ENCODE measurements at regions not wholly inside any gene's neighbourhood (a gene's known extent, or its start where the extent isn't known, plus 50 kb on each side); places are given as distances from the start of the nearest gene placed in this dataset.

DNA sequence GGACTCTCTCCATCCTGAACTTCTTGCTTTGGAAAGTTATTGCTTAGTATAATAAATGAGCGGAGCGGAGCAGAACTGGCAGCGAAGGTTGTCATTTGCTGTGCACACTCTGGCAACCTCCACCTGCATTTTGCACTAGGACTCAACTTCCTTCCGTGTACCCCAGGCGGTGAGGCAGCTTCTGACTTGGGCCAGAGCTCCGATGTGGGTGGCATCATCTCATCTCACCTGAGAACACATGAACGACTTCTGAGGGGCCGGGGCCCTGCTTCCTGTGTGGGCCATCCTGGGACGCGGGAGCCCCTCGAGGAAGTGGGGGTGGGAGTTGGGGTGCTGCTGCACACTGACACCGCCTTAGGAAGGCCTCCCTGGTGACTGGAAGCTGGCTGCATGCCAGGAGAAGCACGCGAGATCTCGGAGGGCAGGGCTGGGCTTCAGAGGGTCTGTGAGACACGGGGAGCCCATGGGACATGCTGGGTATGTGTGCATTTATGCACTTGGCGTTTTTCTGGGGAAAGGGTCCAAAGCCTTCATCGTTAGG is 56.5 kb upstream of the COL5A1 start:
- Histone ChIP-seq H3K4me3 (no peak overlapping the region), H3K36me3 (no peaks in the 10 kb centered on the region), H3K27ac (no peak overlapping the region), H3K9me3 (peaks cover 0 to 17% (median 6%) of the 10 kb centered on the region in 12 donors), H3K27me3 (peaks cover 0 to 10% (median 0%) of the 10 kb centered on the region in 9 donors), H3K4me1 (no peaks in the 10 kb centered on the region)
- DNase-seq (no peak), ATAC-seq (no peak)
- intact Hi-C loops (cut with DNase I): no loop called here
- no peak for TF ChIP-seq POLR2A (IDR thresholded peaks at IDR 0.05)
- TF ChIP-seq, protein P1, sequence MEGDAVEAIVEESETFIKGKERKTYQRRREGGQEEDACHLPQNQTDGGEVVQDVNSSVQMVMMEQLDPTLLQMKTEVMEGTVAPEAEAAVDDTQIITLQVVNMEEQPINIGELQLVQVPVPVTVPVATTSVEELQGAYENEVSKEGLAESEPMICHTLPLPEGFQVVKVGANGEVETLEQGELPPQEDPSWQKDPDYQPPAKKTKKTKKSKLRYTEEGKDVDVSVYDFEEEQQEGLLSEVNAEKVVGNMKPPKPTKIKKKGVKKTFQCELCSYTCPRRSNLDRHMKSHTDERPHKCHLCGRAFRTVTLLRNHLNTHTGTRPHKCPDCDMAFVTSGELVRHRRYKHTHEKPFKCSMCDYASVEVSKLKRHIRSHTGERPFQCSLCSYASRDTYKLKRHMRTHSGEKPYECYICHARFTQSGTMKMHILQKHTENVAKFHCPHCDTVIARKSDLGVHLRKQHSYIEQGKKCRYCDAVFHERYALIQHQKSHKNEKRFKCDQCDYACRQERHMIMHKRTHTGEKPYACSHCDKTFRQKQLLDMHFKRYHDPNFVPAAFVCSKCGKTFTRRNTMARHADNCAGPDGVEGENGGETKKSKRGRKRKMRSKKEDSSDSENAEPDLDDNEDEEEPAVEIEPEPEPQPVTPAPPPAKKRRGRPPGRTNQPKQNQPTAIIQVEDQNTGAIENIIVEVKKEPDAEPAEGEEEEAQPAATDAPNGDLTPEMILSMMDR (IDR thresholded peaks at IDR 0.05): no peak
- 60 to 62% (median 61%) methylated on average over 18 of the region's 18 CpGs for WGBS, 4 donors

DNA sequence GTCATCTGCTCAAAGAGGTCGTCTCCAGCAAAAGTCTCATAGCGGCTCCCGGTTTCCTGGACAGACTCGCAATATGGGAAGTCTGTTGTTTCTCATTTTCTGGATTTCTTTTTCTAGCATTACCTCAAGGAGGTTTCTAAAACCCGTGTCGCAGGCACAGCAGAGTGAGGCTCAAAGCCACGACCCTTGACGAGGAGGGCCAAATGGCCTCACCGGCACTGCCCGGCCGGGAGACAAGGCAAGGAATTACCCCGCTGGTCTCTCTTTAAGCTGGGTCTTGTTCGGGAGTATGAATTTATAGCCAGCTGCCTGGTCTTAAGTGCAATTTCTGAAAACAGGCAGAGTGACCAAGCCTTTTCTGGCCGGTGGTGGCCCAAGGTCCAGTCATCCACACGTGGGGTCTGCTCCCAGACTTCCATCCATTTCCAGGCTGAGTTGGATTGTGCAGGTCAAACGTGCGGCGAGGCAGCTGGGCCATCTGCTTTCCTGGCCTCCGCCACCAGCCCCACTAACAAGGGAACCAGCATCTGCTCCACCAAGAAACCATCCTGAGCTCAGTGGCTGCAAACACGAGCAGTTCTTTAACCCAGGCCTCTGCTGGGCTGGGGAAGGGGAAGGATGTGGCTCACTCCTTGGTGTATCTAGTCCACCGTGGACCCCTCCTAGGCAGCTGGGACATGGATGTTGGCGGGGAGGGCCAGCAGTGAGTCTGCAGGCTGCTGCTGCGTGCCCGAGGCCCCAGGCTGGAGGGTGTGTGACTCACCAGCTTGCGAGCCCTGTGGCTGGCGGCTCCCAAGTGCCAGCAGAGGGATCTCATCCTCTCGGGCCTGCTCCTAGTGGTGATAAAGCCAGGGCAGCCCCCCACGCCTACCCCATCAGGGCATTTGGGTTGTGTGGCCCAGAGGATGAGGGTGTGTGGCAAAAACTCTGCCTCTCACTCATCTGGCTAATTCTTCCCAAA is 55.6 kb upstream of the COL5A1 start:
- whole genome bisulfite sequencing, 4 donors: 77 to 81% (median 80%) methylated on average over 21 to 28 of the region's 28 CpGs
- Histone ChIP-seq H3K4me1 (peaks cover 0 to 5% (median 0%) of the 10 kb centered on the region in 12 donors), H3K27me3 (peaks cover 0 to 7% (median 0%) of the 10 kb centered on the region in 9 donors), H3K4me3 (no peak overlapping the region), H3K36me3 (no peaks in the 10 kb centered on the region), H3K9me3 (peaks cover 0 to 8% (median 0%) of the 10 kb centered on the region in 12 donors), H3K27ac (no peak overlapping the region)
- ATAC-seq (no peak), DNase-seq (peak in 1 of 5 donors; percentile 56)
- TF ChIP-seq, protein P1 (IDR thresholded peaks at IDR 0.05): no peak
- no peak for TF ChIP-seq POLR2A (IDR thresholded peaks at IDR 0.05)
- intact Hi-C loops (cut with DNase I): no loop called here

DNA sequence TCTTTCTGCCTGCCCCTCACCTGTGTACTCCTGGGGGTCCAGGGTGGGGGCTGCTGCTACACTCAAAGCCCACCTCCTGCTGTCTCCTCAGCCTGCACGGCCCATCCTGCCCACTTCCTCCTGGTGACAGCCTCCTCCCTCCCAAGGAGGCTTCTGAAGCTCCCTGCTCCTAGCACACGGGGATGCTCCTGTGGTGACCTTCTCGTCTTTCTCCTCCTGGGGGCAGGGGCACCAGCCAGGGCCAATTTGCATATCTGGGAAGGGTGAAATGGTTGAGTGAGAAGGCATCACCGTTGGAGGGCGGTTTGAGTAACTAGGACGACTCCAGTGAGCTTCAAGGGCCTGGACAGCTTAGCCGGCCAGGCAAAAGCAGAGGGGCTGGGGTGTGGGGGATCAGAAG is 51.9 kb upstream of the COL5A1 start:
- intact Hi-C loops (cut with DNase I): loop anchor here in 1 of 10 donors (10.0 kb wide), 1 partner anchor 135 kb away; no protein-coding TSS in a partner anchor
- TF ChIP-seq POLR2A (IDR thresholded peaks at IDR 0.05): no peak
- TF ChIP-seq, protein P1 (IDR thresholded peaks at IDR 0.05): no peak
- WGBS, 4 donors: 66 to 77% (median 72%) methylated on average over 7 of the region's 7 CpGs

More for the DNA sequence above, 51.9 kb upstream of the COL5A1 start:
- DNase-seq (no peak), ATAC-seq (no peak)
- no peak overlapping the region for H3K4me3 ChIP-seq
- no peaks in the 10 kb centered on the region for H3K9me3 ChIP-seq
- no peaks in the 10 kb centered on the region for H3K36me3 ChIP-seq
- H3K27me3 ChIP-seq: peaks cover 0 to 6% (median 0%) of the 10 kb centered on the region in 9 donors
- peaks cover 0 to 20% (median 0%) of the 10 kb centered on the region in 12 donors for H3K4me1 ChIP-seq
- H3K27ac ChIP-seq: no peak overlapping the region

Measured in heart left ventricle (tissue), 16 donors.